GM12891 (cell line): ENCODE measurements at regions not wholly inside any gene's neighbourhood (a gene's known extent, or its start where the extent isn't known, plus 50 kb on each side); places are given as distances from the start of the nearest gene placed in this dataset.

ENCODE experiments used
- POLR2A ChIP-seq: IDR thresholded peaks from 2 replicates; pipeline ENCODE4 v1.6.1; 2011; ENCODE audit warnings: low read depth, low read length, control low read depth
- POLR2AphosphoS5 ChIP-seq: IDR thresholded peaks from 2 replicates; pipeline ENCODE4 v1.6.1; 2011; ENCODE audit warnings: low read depth, low read length, control low read depth
- SPI1 ChIP-seq: IDR thresholded peaks from 2 replicates; pipeline ENCODE4 v1.6.1; 2011; ENCODE audit warnings: low read depth, low read length, control low read depth

GRCh38 chr16:63629272-63629671, 1492.6 kb downstream of the CDH11 start:
- TF ChIP-seq SPI1 (no peak), POLR2A (no peak), POLR2AphosphoS5 (no peak)
